PC-3 (cell line): ENCODE measurements at regions not wholly inside any gene's neighbourhood (a gene's known extent, or its start where the extent isn't known, plus 50 kb on each side); places are given as distances from the start of the nearest gene placed in this dataset.

Experiments used
- ATAC-seq: fragments of 200-7000 bp; cut with Tn5 transposase; 2 replicates; pipeline ENCODE4 v1.9.1; 2020; ENCODE audit warnings: mild to moderate bottlenecking, moderate library complexity
- BruUV-seq: library from RNA; stranded (reverse); fragments of 400-500 nt; replicated peaks from 2 replicates; lab custom pipeline; 2021; lab: Mats Ljungman, UMichigan
- CTCF ChIA-PET: fragments of 300-600 bp; sonication (Branson Sonifier 250); formaldehyde crosslinking; loops from one replicate; lab custom pipeline; 2022; ENCODE audit warnings: antibody characterized with exemption; lab: Charles Lee
- POLR2A ChIA-PET: fragments of 300-600 bp; sonication (Branson Sonifier 250); formaldehyde crosslinking; loops from one replicate; lab custom pipeline; 2022; ENCODE audit warnings: antibody characterized with exemption; ENCODE audit not compliant: unreplicated experiment; lab: Charles Lee
- DNase-seq: peaks from one replicate; pipeline ENCODE4 v3.0.0-alpha.2; 2015
- H2AFZ ChIP-seq: fragments of 300-600 bp; sonication (generic); 2 replicates; pipeline ENCODE4 v1.6.0; 2016; ENCODE audit warnings: antibody characterized with exemption, low read length
- H3F3A ChIP-seq: fragments of 300-600 bp; sonication (generic); one replicate; pipeline ENCODE4 v1.6.0; 2017; ENCODE audit warnings: antibody characterized with exemption, low read length, control low read depth, mild to moderate bottlenecking; ENCODE audit not compliant: unreplicated experiment
- H3K27ac ChIP-seq: fragments of 300-600 bp; sonication (generic); 2 replicates; pipeline ENCODE4 v1.5.1; 2016; ENCODE audit warnings: mild to moderate bottlenecking, low read length
- H3K27me3 ChIP-seq: fragments of 300-600 bp; sonication (generic); 2 replicates; pipeline ENCODE4 v1.6.1; 2016; ENCODE audit warnings: low read length, mixed read lengths
- H3K36me3 ChIP-seq: fragments of 300-600 bp; sonication (generic); 2 replicates; pipeline ENCODE4 v1.6.1; 2016; ENCODE audit warnings: low read depth, mixed run types, low read length, mixed read lengths
- H3K4me1 ChIP-seq: fragments of 300-600 bp; sonication (generic); 2 replicates; pipeline ENCODE4 v1.5.1; 2016; ENCODE audit warnings: low read length; ENCODE audit not compliant: insufficient read depth
- H3K4me2 ChIP-seq: fragments of 300-600 bp; sonication (generic); 2 replicates; pipeline ENCODE4 v1.6.0; 2016; ENCODE audit warnings: low read length
- H3K4me3 ChIP-seq: fragments of 300-600 bp; sonication (generic); 2 replicates; pipeline ENCODE4 v1.5.1; 2016; ENCODE audit warnings: mild to moderate bottlenecking, low read length, mixed read lengths
- H3K79me2 ChIP-seq: fragments of 300-600 bp; sonication (generic); 2 replicates; pipeline ENCODE4 v1.6.1; 2017; ENCODE audit warnings: low read length, mixed read lengths
- H3K9ac ChIP-seq: fragments of 300-600 bp; sonication (generic); 2 replicates; pipeline ENCODE4 v1.6.0; 2016; ENCODE audit warnings: mild to moderate bottlenecking, low read length
- H3K9me2 ChIP-seq: fragments of 300-600 bp; sonication (generic); replicated peaks from 2 replicates; pipeline ENCODE4 v1.6.1; 2016; ENCODE audit warnings: mixed run types, low read length, mixed read lengths
- H3K9me3 ChIP-seq: fragments of 300-600 bp; sonication (generic); 2 replicates; pipeline ENCODE4 v1.6.1; 2016; ENCODE audit warnings: low read length, mixed read lengths
- H4K20me1 ChIP-seq: fragments of 300-600 bp; sonication (generic); 2 replicates; pipeline ENCODE4 v1.6.1; 2016; ENCODE audit warnings: low read length, mixed read lengths
- EZH2 ChIP-seq: fragments of 300-600 bp; sonication (generic); IDR thresholded peaks from one replicate; pipeline ENCODE4 v1.6.1; 2017; ENCODE audit warnings: antibody characterized with exemption, mild to moderate bottlenecking, low read length; ENCODE audit not compliant: unreplicated experiment
- EZH2phosphoT487 ChIP-seq: fragments of 300-600 bp; sonication (generic); IDR thresholded peaks from 2 replicates; pipeline ENCODE4 v1.6.1; 2018; ENCODE audit warnings: mild to moderate bottlenecking, antibody characterized with exemption, low read length, borderline replicate concordance
- intact Hi-C: fragments of 100-400 bp; cut with micrococcal nuclease; formaldehyde crosslinking; loops from 2 replicates; pipeline ENCODE4 v1.9.0; 2023
- TF ChIP-seq, protein P1 (sequence below): fragments of 300-600 bp; sonication (generic); conservative IDR thresholded peaks from 2 replicates; pipeline ENCODE4 v1.5.1; 2017; ENCODE audit warnings: antibody characterized with exemption, low read depth, mild to moderate bottlenecking, low read length

DNA sequence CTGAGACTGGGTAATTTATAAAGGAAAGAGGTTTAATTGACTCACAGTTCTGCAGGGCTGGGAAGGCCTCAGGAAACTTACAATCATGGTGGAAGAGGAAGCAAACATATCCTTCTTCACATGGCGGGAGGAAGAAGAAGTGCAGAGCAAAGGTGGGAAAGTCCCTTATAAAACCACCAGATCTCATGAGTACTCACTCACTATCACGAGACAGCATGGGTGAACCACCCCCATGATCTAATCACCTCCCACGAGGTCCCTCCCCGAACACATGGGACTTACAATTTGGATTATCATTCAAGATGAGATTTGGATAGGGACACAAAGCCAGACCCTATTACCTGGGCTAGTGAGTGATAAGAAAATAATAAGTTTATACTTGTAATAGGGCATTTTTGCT, 70.6 kb upstream of the HS3ST2 start:
- H3K4me3 ChIP-seq: no peak overlapping the region
- H3K79me2 ChIP-seq: no peaks in the 10 kb centered on the region
- H3K4me1 ChIP-seq: no peaks in the 10 kb centered on the region
- ATAC-seq: no peak
- H3F3A ChIP-seq: no peaks in the 10 kb centered on the region
- BruUV-seq: no TSS peak
- no peak overlapping the region for H3K9ac ChIP-seq
- POLR2A ChIA-PET: no interaction called here
- H4K20me1 ChIP-seq: no peaks in the 10 kb centered on the region
- no peak for DNase-seq
- H3K36me3 ChIP-seq: no peaks in the 10 kb centered on the region
- CTCF ChIA-PET: no interaction called here
- no peak overlapping the region for H3K4me2 ChIP-seq
- H3K27ac ChIP-seq: no peak overlapping the region
- H3K9me2 ChIP-seq: no peaks in the 10 kb centered on the region
- TF ChIP-seq EZH2 (no peak), EZH2phosphoT487 (no peak)
- TF ChIP-seq, protein P1, sequence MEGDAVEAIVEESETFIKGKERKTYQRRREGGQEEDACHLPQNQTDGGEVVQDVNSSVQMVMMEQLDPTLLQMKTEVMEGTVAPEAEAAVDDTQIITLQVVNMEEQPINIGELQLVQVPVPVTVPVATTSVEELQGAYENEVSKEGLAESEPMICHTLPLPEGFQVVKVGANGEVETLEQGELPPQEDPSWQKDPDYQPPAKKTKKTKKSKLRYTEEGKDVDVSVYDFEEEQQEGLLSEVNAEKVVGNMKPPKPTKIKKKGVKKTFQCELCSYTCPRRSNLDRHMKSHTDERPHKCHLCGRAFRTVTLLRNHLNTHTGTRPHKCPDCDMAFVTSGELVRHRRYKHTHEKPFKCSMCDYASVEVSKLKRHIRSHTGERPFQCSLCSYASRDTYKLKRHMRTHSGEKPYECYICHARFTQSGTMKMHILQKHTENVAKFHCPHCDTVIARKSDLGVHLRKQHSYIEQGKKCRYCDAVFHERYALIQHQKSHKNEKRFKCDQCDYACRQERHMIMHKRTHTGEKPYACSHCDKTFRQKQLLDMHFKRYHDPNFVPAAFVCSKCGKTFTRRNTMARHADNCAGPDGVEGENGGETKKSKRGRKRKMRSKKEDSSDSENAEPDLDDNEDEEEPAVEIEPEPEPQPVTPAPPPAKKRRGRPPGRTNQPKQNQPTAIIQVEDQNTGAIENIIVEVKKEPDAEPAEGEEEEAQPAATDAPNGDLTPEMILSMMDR: no peak
- no peak overlapping the region for H2AFZ ChIP-seq
- H3K9me3 ChIP-seq: no peaks in the 10 kb centered on the region
- no peaks in the 10 kb centered on the region; the same call in 1 of the 2 replicates for H3K27me3 ChIP-seq
- intact Hi-C loops: no loop called here

- Histone ChIP-seq H3K4me1 (no peaks in the 10 kb centered on the region), H3K27ac (no peak overlapping the region), H3F3A (no peaks in the 10 kb centered on the region), H3K27me3 (peaks cover 18% of the 10 kb centered on the region), H3K9me3 (no peaks in the 10 kb centered on the region), H3K4me2 (no peak overlapping the region), H3K79me2 (no peaks in the 10 kb centered on the region), H3K9me2 (no peaks in the 10 kb centered on the region), H3K9ac (no peak overlapping the region), H3K36me3 (no peaks in the 10 kb centered on the region), H2AFZ (no peak overlapping the region), H3K4me3 (no peak overlapping the region), H4K20me1 (no peaks in the 10 kb centered on the region)
- ChIA-PET POLR2A (no interaction called here), CTCF (no interaction called here)
- no peak for TF ChIP-seq EZH2phosphoT487
- TF ChIP-seq EZH2: no peak
- TF ChIP-seq, protein P1: no peak
- intact Hi-C loops: no loop called here
- ATAC-seq: no peak
- BruUV-seq: no TSS peak
- DNase-seq: no peak
Observed at GRCh38 chr16:22751104-22751667, 62.8 kb upstream of the HS3ST2 start.

DNA sequence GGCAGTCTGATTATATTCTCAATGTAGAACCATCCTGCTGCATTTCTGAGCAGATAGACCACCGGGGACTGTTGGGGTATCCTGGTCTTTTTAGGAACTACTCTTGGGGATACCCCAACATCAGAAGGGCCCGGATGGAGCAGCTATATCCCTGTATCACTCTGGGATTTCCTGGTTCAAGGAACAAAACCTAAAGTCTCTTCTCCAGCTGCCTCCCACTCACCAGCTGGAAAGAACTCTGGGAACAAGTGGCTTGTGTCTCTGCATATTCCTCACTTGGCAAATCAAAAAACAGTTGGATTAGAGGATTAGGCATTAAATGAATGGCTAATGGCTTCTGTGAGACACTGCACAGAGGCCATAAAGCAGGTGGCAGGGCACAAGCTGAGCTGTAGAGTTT, 62.3 kb upstream of the HS3ST2 start:
- Histone ChIP-seq H3K9me3 (no peaks in the 10 kb centered on the region), H3K4me3 (no peak overlapping the region), H3K4me1 (no peaks in the 10 kb centered on the region), H3K27ac (no peak overlapping the region), H4K20me1 (no peaks in the 10 kb centered on the region), H3F3A (no peaks in the 10 kb centered on the region), H3K9ac (no peak overlapping the region), H3K27me3 (peaks cover 18% of the 10 kb centered on the region), H3K36me3 (no peaks in the 10 kb centered on the region), H3K9me2 (no peaks in the 10 kb centered on the region), H3K4me2 (no peak overlapping the region), H3K79me2 (no peaks in the 10 kb centered on the region), H2AFZ (no peak overlapping the region)
- intact Hi-C loops: no loop called here
- ATAC-seq (no peak), DNase-seq (no peak)
- BruUV-seq: no TSS peak
- TF ChIP-seq, protein P1: no peak
- ChIA-PET POLR2A (no interaction called here), CTCF (no interaction called here)
